Naive thymus-derived CD4-positive, alpha-beta T cell (primary cell): ENCODE measurements at regions not wholly inside any gene's neighbourhood (a gene's known extent, or its start where the extent isn't known, plus 50 kb on each side); places are given as distances from the start of the nearest gene placed in this dataset.

Experiments
- ATAC-seq: fragments of 150-1000 bp; cut with Tn5 transposase; 2 replicates; pipeline ENCODE4 v1.10.0; 2021; ENCODE audit warnings: mild to moderate bottlenecking, moderate library complexity
- CTCF ChIA-PET: fragments of 350-600 bp; sonication (Branson Sonifier 250); formaldehyde crosslinking; loops from one replicate; lab custom pipeline; 2021; ENCODE audit warnings: antibody characterized with exemption; lab: Charles Lee
- POLR2A ChIA-PET: fragments of 350-600 bp; sonication (Branson Sonifier 250); formaldehyde crosslinking; loops from one replicate; lab custom pipeline; 2021; ENCODE audit warnings: antibody characterized with exemption, inconsistent platforms; lab: Charles Lee
- DNase-seq, 9 donors: peaks; one replicate each; pipeline versions ENCODE4 v3.0.0 to v3.0.0-alpha.2; 2020 to 2022; ENCODE audit warnings: mixed read lengths in 1 of 9
- H3K27ac ChIP-seq: one replicate; pipeline ENCODE4 v1.7.0; 2013; ENCODE audit warnings: mild to moderate bottlenecking, low read depth, low read length, moderate library complexity
- H3K27me3 ChIP-seq, 2 donors: one replicate each; pipeline ENCODE4 v1.7.0; 2013; ENCODE audit warnings: low read length in 2 of 2, mild to moderate bottlenecking in 2 of 2, moderate library complexity in 2 of 2; ENCODE audit not compliant: control insufficient read depth in 2 of 2, insufficient read depth in 2 of 2
- H3K36me3 ChIP-seq, 3 experiments: 1 replicate in 2 of 3; 2 replicates in 1 of 3; pipeline ENCODE4 v1.7.0; 2013; ENCODE audit warnings: low read length in 3 of 3, mild to moderate bottlenecking in 3 of 3, moderate library complexity in 1 of 3; ENCODE audit not compliant: insufficient read depth in 3 of 3, control insufficient read depth in 2 of 3
- H3K4me1 ChIP-seq, 2 donors: one replicate each; pipeline ENCODE4 v1.7.0; 2013; ENCODE audit warnings: low read length in 2 of 2, mild to moderate bottlenecking in 2 of 2, moderate library complexity in 1 of 2; ENCODE audit not compliant: control insufficient read depth in 2 of 2, insufficient read depth in 2 of 2
- H3K4me3 ChIP-seq: 2 replicates; pipeline ENCODE4 v1.7.0; 2013; ENCODE audit warnings: mild to moderate bottlenecking, low read length
- H3K9me3 ChIP-seq, 3 experiments: 1 replicate in 2 of 3; 2 replicates in 1 of 3; pipeline ENCODE4 v1.7.0; 2013; ENCODE audit warnings: low read length in 3 of 3; ENCODE audit not compliant: control insufficient read depth in 2 of 3
- H3K27ac Mint-ChIP-seq, 9 donors: one replicate each; pipeline ENCODE4 v1.8.0; 2020 to 2022; ENCODE audit warnings: mixed read lengths in 9 of 9, mild to moderate bottlenecking in 8 of 9, moderate library complexity in 5 of 9, inconsistent platforms in 2 of 9
- H3K27me3 Mint-ChIP-seq, 5 donors: one replicate each; pipeline ENCODE4 v1.8.0; 2021 to 2022; ENCODE audit warnings: mixed read lengths in 5 of 5, mild to moderate bottlenecking in 1 of 5
- H3K36me3 Mint-ChIP-seq, 5 donors: one replicate each; pipeline ENCODE4 v1.8.0; 2020 to 2022; ENCODE audit warnings: mixed read lengths in 5 of 5, mild to moderate bottlenecking in 3 of 5, inconsistent platforms in 1 of 5
- H3K4me1 Mint-ChIP-seq, 7 donors: one replicate each; pipeline ENCODE4 v1.8.0; 2020 to 2022; ENCODE audit warnings: mixed read lengths in 7 of 7, mild to moderate bottlenecking in 3 of 7, inconsistent platforms in 1 of 7
- H3K4me3 Mint-ChIP-seq, 10 donors: one replicate each; pipeline ENCODE4 v1.8.0; 2020 to 2022; ENCODE audit warnings: mild to moderate bottlenecking in 10 of 10, mixed read lengths in 10 of 10, moderate library complexity in 6 of 10, inconsistent platforms in 2 of 10
- H3K9me3 Mint-ChIP-seq, 11 donors: one replicate each; pipeline ENCODE4 v1.8.0; 2020 to 2022; ENCODE audit warnings: mixed read lengths in 11 of 11, mild to moderate bottlenecking in 4 of 11, inconsistent platforms in 1 of 11, moderate library complexity in 1 of 11
- intact Hi-C, 2 donors: fragments of 100-400 bp; cut with micrococcal nuclease; formaldehyde crosslinking; loops; one replicate each; pipeline ENCODE4 v1.15.1; 2023

GRCh38 chr4:81881855-81882621 lies 410.3 kb upstream of the RASGEF1B start:
- H3K4me3 ChIP-seq, result no peak overlapping the region
- ATAC-seq (no peak), DNase-seq (no peak)
- H3K4me3 Mint-ChIP-seq, result no peak overlapping the region
- peaks cover 0 to 3% of the 10 kb centered on the region in 2 donors for H3K4me1 ChIP-seq
- no peak overlapping the region for H3K27ac Mint-ChIP-seq
- CTCF ChIA-PET, result no interaction called here
- no peak overlapping the region for H3K27ac ChIP-seq
- intact Hi-C loops, result no loop called here
- H3K9me3 ChIP-seq, result no peaks in the 10 kb centered on the region
- H3K27me3 ChIP-seq, result no peaks in the 10 kb centered on the region
- H3K9me3 Mint-ChIP-seq, result peaks cover 0 to 1% (median 0%) of the 10 kb centered on the region in 11 donors
- POLR2A ChIA-PET, result no interaction called here
- no peaks in the 10 kb centered on the region for H3K36me3 ChIP-seq
- H3K27me3 Mint-ChIP-seq, result peaks cover 0 to 19% (median 15%) of the 10 kb centered on the region in 5 donors
- H3K36me3 Mint-ChIP-seq, result peaks cover 0 to 3% (median 0%) of the 10 kb centered on the region in 5 donors
- peaks cover 0 to 11% (median 9%) of the 10 kb centered on the region in 7 donors for H3K4me1 Mint-ChIP-seq

- Histone ChIP-seq H3K36me3 (no peaks in the 10 kb centered on the region), H3K9me3 (no peaks in the 10 kb centered on the region), H3K4me1 (no peaks in the 10 kb centered on the region), H3K27ac (no peak overlapping the region), H3K4me3 (no peak overlapping the region), H3K27me3 (no peaks in the 10 kb centered on the region)
- ChIA-PET POLR2A (no interaction called here), CTCF (no interaction called here)
- DNase-seq (no peak), ATAC-seq (no peak)
- Mint-ChIP-seq H3K9me3 (no peaks in the 10 kb centered on the region), H3K27ac (no peak overlapping the region), H3K36me3 (no peaks in the 10 kb centered on the region), H3K27me3 (no peaks in the 10 kb centered on the region), H3K4me3 (no peak overlapping the region), H3K4me1 (peaks cover 0 to 8% (median 0%) of the 10 kb centered on the region in 7 donors)
- intact Hi-C loops, result no loop called here
These were observed 404.4 kb upstream of the RASGEF1B start for GRCh38 chr4:81876106-81876505.

- Histone ChIP-seq H3K9me3 (no peaks in the 10 kb centered on the region), H3K36me3 (no peaks in the 10 kb centered on the region), H3K27me3 (no peaks in the 10 kb centered on the region), H3K27ac (no peak overlapping the region), H3K4me1 (no peaks in the 10 kb centered on the region), H3K4me3 (no peak overlapping the region)
- H3K9me3 Mint-ChIP-seq, result peaks cover 0 to 2% (median 0%) of the 10 kb centered on the region in 11 donors
- H3K27ac Mint-ChIP-seq, result no peak overlapping the region
- H3K27me3 Mint-ChIP-seq, result no peaks in the 10 kb centered on the region
- peaks cover 0 to 2% (median 0%) of the 10 kb centered on the region in 5 donors for H3K36me3 Mint-ChIP-seq
- ATAC-seq, result no peak
- ChIA-PET CTCF (no interaction called here), POLR2A (no interaction called here)
- H3K4me1 Mint-ChIP-seq, result peaks cover 0 to 8% (median 0%) of the 10 kb centered on the region in 7 donors
- no peak for DNase-seq
- intact Hi-C loops, result no loop called here
- H3K4me3 Mint-ChIP-seq, result no peak overlapping the region
These were observed 403.2 kb upstream of the RASGEF1B start for GRCh38 chr4:81874661-81875515.

- Histone ChIP-seq H3K4me1 (no peaks in the 10 kb centered on the region), H3K27me3 (no peaks in the 10 kb centered on the region), H3K9me3 (no peaks in the 10 kb centered on the region), H3K27ac (no peak overlapping the region), H3K36me3 (no peaks in the 10 kb centered on the region), H3K4me3 (no peak overlapping the region)
- ChIA-PET CTCF (no interaction called here), POLR2A (no interaction called here)
- DNase-seq (no peak), ATAC-seq (no peak)
- Mint-ChIP-seq H3K27ac (no peak overlapping the region), H3K36me3 (peaks cover 0 to 3% (median 0%) of the 10 kb centered on the region in 5 donors), H3K27me3 (peaks cover 0 to 3% (median 0%) of the 10 kb centered on the region in 5 donors), H3K4me3 (no peak overlapping the region), H3K9me3 (peaks cover 0 to 8% (median 0%) of the 10 kb centered on the region in 11 donors), H3K4me1 (peaks cover 0 to 4% (median 0%) of the 10 kb centered on the region in 7 donors)
- intact Hi-C loops, result no loop called here
These were observed 398.6 kb upstream of the RASGEF1B start for GRCh38 chr4:81870275-81870674.

GRCh38 chr4:81860111-81860510 lies 388.4 kb upstream of the RASGEF1B start:
- Histone ChIP-seq H3K36me3 (no peaks in the 10 kb centered on the region), H3K4me1 (no peaks in the 10 kb centered on the region), H3K27me3 (no peaks in the 10 kb centered on the region), H3K4me3 (no peak overlapping the region), H3K27ac (no peak overlapping the region), H3K9me3 (no peaks in the 10 kb centered on the region)
- H3K4me1 Mint-ChIP-seq, result no peaks in the 10 kb centered on the region
- ChIA-PET POLR2A (no interaction called here), CTCF (no interaction called here)
- H3K36me3 Mint-ChIP-seq, result peaks cover 0 to 1% (median under 1%) of the 10 kb centered on the region in 5 donors
- ATAC-seq (no peak), DNase-seq (no peak)
- peaks cover under 1 to 13% (median 1%) of the 10 kb centered on the region in 11 donors for H3K9me3 Mint-ChIP-seq
- intact Hi-C loops, result no loop called here
- H3K27ac Mint-ChIP-seq, result no peak overlapping the region
- H3K4me3 Mint-ChIP-seq, result no peak overlapping the region
- peaks cover 4 to 8% (median 6%) of the 10 kb centered on the region in 5 donors for H3K27me3 Mint-ChIP-seq

- H3K36me3 Mint-ChIP-seq, result peaks cover 0 to 10% (median 7%) of the 10 kb centered on the region in 5 donors
- peaks cover 6 to 32% (median 15%) of the 10 kb centered on the region in 11 donors for H3K9me3 Mint-ChIP-seq
- Histone ChIP-seq H3K36me3 (no peaks in the 10 kb centered on the region), H3K27me3 (no peaks in the 10 kb centered on the region), H3K4me1 (no peaks in the 10 kb centered on the region), H3K9me3 (peaks cover 0 to 4% (median 0%) of the 10 kb centered on the region in 3 experiments), H3K4me3 (no peak overlapping the region), H3K27ac (no peak overlapping the region)
- ATAC-seq (no peak), DNase-seq (no peak)
- peaks cover 0 to 9% (median 6%) of the 10 kb centered on the region in 5 donors for H3K27me3 Mint-ChIP-seq
- ChIA-PET CTCF (no interaction called here), POLR2A (no interaction called here)
- intact Hi-C loops, result no loop called here
- H3K4me1 Mint-ChIP-seq, result no peaks in the 10 kb centered on the region
- H3K27ac Mint-ChIP-seq, result no peak overlapping the region
- H3K4me3 Mint-ChIP-seq, result no peak overlapping the region
These were observed 382.7 kb upstream of the RASGEF1B start for GRCh38 chr4:81854406-81854805.
